ENCODE measurements at regions not wholly inside any gene's neighbourhood (a gene's known extent, or its start where the extent isn't known, plus 50 kb on each side); places are given as distances from the start of the nearest gene placed in this dataset.

- no CpG with 5 or more reads among the region's 1 CpG for WGBS, 2 donors (ENCODE audit: extremely low coverage in 2 of 2, insufficient read length in 2 of 2, insufficient replicate concordance in 1 of 2)
- no peaks in the 10 kb centered on the region for H3K36me3 ChIP-seq (replicated peaks in 1 of 2; ENCODE audit: control insufficient read depth in 2 of 2, insufficient read depth in 2 of 2, low read length in 2 of 2)
Observed at GRCh38 chr13:47289567-47289966, 392.7 kb upstream of the HTR2A start.

DNA sequence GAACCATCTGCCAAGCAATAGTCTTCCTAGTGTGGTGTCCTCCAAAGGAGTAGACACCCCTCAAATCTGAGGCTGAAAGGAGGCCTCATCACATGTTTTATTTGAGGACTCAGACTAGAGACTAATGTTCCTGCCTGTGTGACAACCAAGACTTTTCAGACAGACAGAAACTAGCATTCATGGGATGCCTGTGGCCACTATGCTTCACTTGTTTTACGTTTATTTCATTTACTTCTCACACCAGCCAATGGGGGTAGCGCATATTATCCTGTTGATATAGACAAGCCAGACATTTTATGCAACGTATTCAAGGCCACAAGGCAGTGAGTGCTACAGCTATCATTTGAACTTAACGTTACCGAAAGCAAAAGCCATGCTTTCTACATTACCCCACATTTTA is 391.7 kb upstream of the HTR2A start:
- no peak overlapping the region for H3K27ac ChIP-seq (replicated peaks; ENCODE audit: low read length)
- no peaks in the 10 kb centered on the region for H3K4me1 ChIP-seq (ENCODE audit: control insufficient read depth in 2 of 2, insufficient read depth in 1 of 2, low read depth in 1 of 2, low read length in 2 of 2)
- no peak overlapping the region for H3K4me3 ChIP-seq (ENCODE audit: low read length in 2 of 2)
- H3K4ac ChIP-seq (ENCODE audit: low read length): no peak overlapping the region
- H2BK12ac ChIP-seq (ENCODE audit: low read length): no peak overlapping the region
- H2AK5ac ChIP-seq (ENCODE audit: low read depth, low read length): no peak overlapping the region
- H3K36me3 ChIP-seq (replicated peaks in 1 of 2; ENCODE audit: control insufficient read depth in 2 of 2, insufficient read depth in 2 of 2, low read length in 2 of 2): no peaks in the 10 kb centered on the region
- H3K9ac ChIP-seq (ENCODE audit: low read depth, low read length, poor library complexity): no peak overlapping the region
- no peaks in the 10 kb centered on the region for H3K9me3 ChIP-seq (replicated peaks in 1 of 2; ENCODE audit: control insufficient read depth in 2 of 2, insufficient read depth in 1 of 2, low read depth in 1 of 2, low read length in 2 of 2)
- H3K23ac ChIP-seq (ENCODE audit: low read depth, low read length, poor library complexity): no peak overlapping the region
- no peak for DNase-seq (ENCODE audit: low spot score)
- no peaks in the 10 kb centered on the region for H3K79me1 ChIP-seq (ENCODE audit: low read depth, low read length)
- no peak overlapping the region for H3K4me2 ChIP-seq (ENCODE audit: insufficient read depth, low read length, poor library complexity, severe bottlenecking)
- no peak overlapping the region for H2BK120ac ChIP-seq (ENCODE audit: low read depth, low read length)
- H4K91ac ChIP-seq (ENCODE audit: low read depth, low read length, poor library complexity): no peak overlapping the region
- no peak overlapping the region for H4K8ac ChIP-seq (ENCODE audit: low read depth, low read length)
- no peak overlapping the region for H3K18ac ChIP-seq (ENCODE audit: low read length)
- no peak overlapping the region for H3K14ac ChIP-seq (ENCODE audit: low read length)
- H2BK15ac ChIP-seq (ENCODE audit: low read length): no peak overlapping the region
- H3K27me3 ChIP-seq (ENCODE audit: control insufficient read depth in 3 of 3, insufficient read depth in 3 of 3, low read depth in 1 of 3, low read length in 3 of 3): no peaks in the 10 kb centered on the region
- no peak overlapping the region for H2AFZ ChIP-seq (ENCODE audit: low read length)
- H2BK5ac ChIP-seq (ENCODE audit: low read length): no peak overlapping the region
- WGBS, 2 donors (ENCODE audit: extremely low coverage in 2 of 2, insufficient read length in 2 of 2, insufficient replicate concordance in 1 of 2): no CpG with 5 or more reads among the region's 5 CpGs

More at GRCh38 chr13:47289567-47289966, 392.7 kb upstream of the HTR2A start:
- Histone ChIP-seq H3K23ac (ENCODE audit: low read depth, low read length, poor library complexity) (no peak overlapping the region), H2AFZ (ENCODE audit: low read length) (no peak overlapping the region), H3K4me1 (ENCODE audit: control insufficient read depth in 2 of 2, insufficient read depth in 1 of 2, low read depth in 1 of 2, low read length in 2 of 2) (no peaks in the 10 kb centered on the region), H2BK5ac (ENCODE audit: low read length) (no peak overlapping the region), H2BK15ac (ENCODE audit: low read length) (no peak overlapping the region), H2BK12ac (ENCODE audit: low read length) (no peak overlapping the region), H3K4me2 (ENCODE audit: insufficient read depth, low read length, poor library complexity, severe bottlenecking) (no peak overlapping the region), H3K9me3 (replicated peaks in 1 of 2; ENCODE audit: control insufficient read depth in 2 of 2, insufficient read depth in 1 of 2, low read depth in 1 of 2, low read length in 2 of 2) (no peaks in the 10 kb centered on the region), H3K27me3 (ENCODE audit: control insufficient read depth in 3 of 3, insufficient read depth in 3 of 3, low read depth in 1 of 3, low read length in 3 of 3) (no peaks in the 10 kb centered on the region), H3K4ac (ENCODE audit: low read length) (no peak overlapping the region), H2AK5ac (ENCODE audit: low read depth, low read length) (no peak overlapping the region), H3K9ac (ENCODE audit: low read depth, low read length, poor library complexity) (no peak overlapping the region), H3K79me1 (ENCODE audit: low read depth, low read length) (no peaks in the 10 kb centered on the region), H4K8ac (ENCODE audit: low read depth, low read length) (no peak overlapping the region), H3K14ac (ENCODE audit: low read length) (no peak overlapping the region), H4K91ac (ENCODE audit: low read depth, low read length, poor library complexity) (no peak overlapping the region), H3K27ac (replicated peaks; ENCODE audit: low read length) (no peak overlapping the region), H2BK120ac (ENCODE audit: low read depth, low read length) (no peak overlapping the region), H3K4me3 (ENCODE audit: low read length in 2 of 2) (no peak overlapping the region), H3K18ac (ENCODE audit: low read length) (no peak overlapping the region)
- peak; percentile 6 for DNase-seq (ENCODE audit: low spot score)

DNA sequence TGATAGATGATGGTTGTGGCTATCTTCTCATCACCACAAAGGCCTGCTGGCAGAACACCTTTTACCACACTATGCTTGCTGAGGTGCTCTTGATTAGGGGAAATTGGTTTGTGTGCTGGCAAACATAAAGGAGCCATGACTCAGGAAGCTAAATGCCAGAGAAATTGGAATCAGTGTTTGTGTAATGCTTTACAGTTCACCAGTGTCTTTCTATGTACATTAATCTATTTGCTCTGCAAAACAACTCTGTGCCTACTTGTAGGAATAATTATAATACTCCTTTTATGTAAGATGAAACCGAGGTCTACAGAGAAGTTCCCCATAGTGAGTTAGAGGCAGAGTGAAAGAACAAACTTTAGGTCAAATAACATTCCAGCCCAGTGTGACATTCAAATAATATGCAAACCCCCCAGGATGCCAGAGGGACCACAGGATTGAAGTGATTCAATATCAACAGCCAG is 390.5 kb upstream of the HTR2A start:
- Histone ChIP-seq H2BK15ac (ENCODE audit: low read length) (no peak overlapping the region), H2AK5ac (ENCODE audit: low read depth, low read length) (no peak overlapping the region), H3K27ac (replicated peaks; ENCODE audit: low read length) (no peak overlapping the region), H2BK5ac (ENCODE audit: low read length) (no peak overlapping the region), H3K36me3 (replicated peaks in 1 of 2; ENCODE audit: control insufficient read depth in 2 of 2, insufficient read depth in 2 of 2, low read length in 2 of 2) (no peaks in the 10 kb centered on the region), H3K9ac (ENCODE audit: low read depth, low read length, poor library complexity) (no peak overlapping the region), H3K4me1 (ENCODE audit: control insufficient read depth in 2 of 2, insufficient read depth in 1 of 2, low read depth in 1 of 2, low read length in 2 of 2) (no peaks in the 10 kb centered on the region), H3K14ac (ENCODE audit: low read length) (no peak overlapping the region), H4K8ac (ENCODE audit: low read depth, low read length) (no peak overlapping the region), H2AFZ (ENCODE audit: low read length) (no peak overlapping the region), H2BK120ac (ENCODE audit: low read depth, low read length) (no peak overlapping the region), H3K4ac (ENCODE audit: low read length) (no peak overlapping the region), H3K27me3 (ENCODE audit: control insufficient read depth in 3 of 3, insufficient read depth in 3 of 3, low read depth in 1 of 3, low read length in 3 of 3) (no peaks in the 10 kb centered on the region), H3K4me3 (ENCODE audit: low read length in 2 of 2) (no peak overlapping the region), H3K9me3 (replicated peaks in 1 of 2; ENCODE audit: control insufficient read depth in 2 of 2, insufficient read depth in 1 of 2, low read depth in 1 of 2, low read length in 2 of 2) (no peaks in the 10 kb centered on the region), H2BK12ac (ENCODE audit: low read length) (no peak overlapping the region), H3K18ac (ENCODE audit: low read length) (no peak overlapping the region), H3K23ac (ENCODE audit: low read depth, low read length, poor library complexity) (no peak overlapping the region), H3K4me2 (ENCODE audit: insufficient read depth, low read length, poor library complexity, severe bottlenecking) (no peak overlapping the region), H4K91ac (ENCODE audit: low read depth, low read length, poor library complexity) (no peak overlapping the region), H3K79me1 (ENCODE audit: low read depth, low read length) (no peaks in the 10 kb centered on the region)
- no peak for DNase-seq (ENCODE audit: low spot score)
- WGBS, 2 donors (ENCODE audit: extremely low coverage in 2 of 2, insufficient read length in 2 of 2, insufficient replicate concordance in 1 of 2): no CpG with 5 or more reads among the region's 1 CpG

GRCh38 chr13:47281991-47282390 is 385.1 kb upstream of the HTR2A start:
- Histone ChIP-seq H2AFZ (ENCODE audit: low read length) (no peak overlapping the region), H2BK5ac (ENCODE audit: low read length) (no peak overlapping the region), H3K18ac (ENCODE audit: low read length) (no peak overlapping the region), H3K23ac (ENCODE audit: low read depth, low read length, poor library complexity) (no peak overlapping the region), H4K8ac (ENCODE audit: low read depth, low read length) (no peak overlapping the region), H3K27me3 (ENCODE audit: control insufficient read depth in 3 of 3, insufficient read depth in 3 of 3, low read depth in 1 of 3, low read length in 3 of 3) (no peaks in the 10 kb centered on the region), H2AK5ac (ENCODE audit: low read depth, low read length) (no peak overlapping the region), H3K27ac (replicated peaks; ENCODE audit: low read length) (no peak overlapping the region), H3K79me1 (ENCODE audit: low read depth, low read length) (no peaks in the 10 kb centered on the region), H3K4me3 (ENCODE audit: low read length in 2 of 2) (no peak overlapping the region), H2BK15ac (ENCODE audit: low read length) (no peak overlapping the region), H3K9me3 (replicated peaks in 1 of 2; ENCODE audit: control insufficient read depth in 2 of 2, insufficient read depth in 1 of 2, low read depth in 1 of 2, low read length in 2 of 2) (no peaks in the 10 kb centered on the region), H3K14ac (ENCODE audit: low read length) (no peak overlapping the region), H3K36me3 (replicated peaks in 1 of 2; ENCODE audit: control insufficient read depth in 2 of 2, insufficient read depth in 2 of 2, low read length in 2 of 2) (no peaks in the 10 kb centered on the region), H2BK12ac (ENCODE audit: low read length) (no peak overlapping the region), H3K4me1 (ENCODE audit: control insufficient read depth in 2 of 2, insufficient read depth in 1 of 2, low read depth in 1 of 2, low read length in 2 of 2) (no peaks in the 10 kb centered on the region), H3K4ac (ENCODE audit: low read length) (no peak overlapping the region), H3K4me2 (ENCODE audit: insufficient read depth, low read length, poor library complexity, severe bottlenecking) (no peak overlapping the region), H2BK120ac (ENCODE audit: low read depth, low read length) (no peak overlapping the region), H3K9ac (ENCODE audit: low read depth, low read length, poor library complexity) (no peak overlapping the region), H4K91ac (ENCODE audit: low read depth, low read length, poor library complexity) (no peak overlapping the region)
- DNase-seq (ENCODE audit: low spot score): no peak
- 100% methylated on average over 1 of the region's 2 CpGs; no CpG with 5 or more reads in 1 of the 2 donors for WGBS, 2 donors (ENCODE audit: extremely low coverage in 2 of 2, insufficient read length in 2 of 2, insufficient replicate concordance in 1 of 2)
